ENCODE measurements at regions not wholly inside any gene's neighbourhood (a gene's known extent, or its start where the extent isn't known, plus 50 kb on each side); places are given as distances from the start of the nearest gene placed in this dataset.
"Not testable (repeated sequence)": the region's sequence is repeated elsewhere in the genome, so short reads cannot be mapped to it uniquely, and the experiment has no call there.

GRCh38 chr5:24999732-25000131 lies 355.0 kb upstream of the CDH10 start:
- no peak for DNase-seq

- no peak for DNase-seq
Measured at GRCh38 chr5:24998641-24999040, 353.9 kb upstream of the CDH10 start.

DNA sequence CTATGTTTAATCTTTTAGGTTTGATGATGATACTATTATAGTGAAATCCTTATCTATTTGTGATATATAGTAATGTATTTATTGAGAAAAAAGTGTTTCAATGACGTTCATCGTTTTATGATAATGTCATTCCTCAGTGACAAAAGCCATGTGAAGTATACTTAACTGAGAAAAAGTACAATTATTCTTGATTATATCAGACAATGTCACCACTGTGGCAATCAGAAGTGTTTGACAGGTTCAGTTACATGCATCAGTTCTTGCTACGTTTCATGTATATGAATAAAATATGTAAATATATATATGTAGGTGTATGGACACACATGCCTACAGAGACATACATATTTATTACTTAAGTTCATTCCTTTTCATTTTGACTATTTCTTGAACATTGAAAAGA lies 341.5 kb upstream of the CDH10 start:
- DNase-seq = no peak

- DNase-seq = not testable (repeated sequence)
Measured at GRCh38 chr5:24978552-24978951, 333.8 kb upstream of the CDH10 start.

- DNase-seq = no peak
Measured at GRCh38 chr5:24963611-24964010, 318.8 kb upstream of the CDH10 start.

- DNase-seq = no peak
Measured at GRCh38 chr5:24923400-24923799, 278.6 kb upstream of the CDH10 start.

GRCh38 chr5:24918676-24919075 lies 273.9 kb upstream of the CDH10 start:
- no peak for DNase-seq

- DNase-seq = no peak
Measured at GRCh38 chr5:24916863-24917262, 272.1 kb upstream of the CDH10 start.

- no peak for DNase-seq
Measured at GRCh38 chr5:24909210-24909609, 264.4 kb upstream of the CDH10 start.

DNA sequence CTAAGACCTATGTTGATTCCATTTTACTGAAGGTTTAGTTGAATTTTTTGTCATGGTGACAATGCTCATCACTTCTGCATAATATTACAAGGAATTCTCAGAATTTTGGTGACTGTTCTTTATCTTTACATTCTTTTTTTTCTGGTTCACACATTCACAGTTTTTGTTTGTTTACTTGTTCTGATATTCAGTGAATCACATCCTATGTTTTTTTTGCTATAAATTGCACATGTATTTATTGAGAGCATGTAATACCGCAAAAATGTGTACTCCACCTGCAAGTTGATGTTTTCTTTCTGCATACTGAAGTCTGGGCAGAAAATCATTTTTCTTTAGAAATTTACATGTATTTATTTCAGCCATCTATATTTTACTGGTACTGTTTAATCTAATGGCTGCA lies 261.9 kb upstream of the CDH10 start:
- DNase-seq = no peak

- DNase-seq = no peak
Measured at GRCh38 chr5:24904981-24905517, 260.3 kb upstream of the CDH10 start.

DNA sequence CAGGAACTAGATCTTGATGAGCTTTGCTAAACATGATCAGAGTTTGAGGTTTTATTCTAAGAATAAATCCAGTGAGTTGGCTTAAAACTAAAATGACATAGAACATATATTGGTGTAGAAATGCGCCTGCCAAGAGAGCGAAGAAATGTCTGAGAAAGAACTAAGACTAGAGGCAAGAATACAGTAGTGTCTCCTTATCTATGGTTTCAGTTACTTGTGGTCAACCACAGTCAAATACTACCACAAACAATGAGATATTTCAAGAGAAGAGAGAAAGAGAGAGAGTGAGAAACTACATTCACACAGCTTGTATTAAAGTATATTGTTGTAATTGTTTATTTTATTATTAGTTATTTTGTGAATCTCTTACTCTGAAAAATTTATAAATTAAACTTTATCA lies 254.4 kb upstream of the CDH10 start:
- DNase-seq = no peak

DNA sequence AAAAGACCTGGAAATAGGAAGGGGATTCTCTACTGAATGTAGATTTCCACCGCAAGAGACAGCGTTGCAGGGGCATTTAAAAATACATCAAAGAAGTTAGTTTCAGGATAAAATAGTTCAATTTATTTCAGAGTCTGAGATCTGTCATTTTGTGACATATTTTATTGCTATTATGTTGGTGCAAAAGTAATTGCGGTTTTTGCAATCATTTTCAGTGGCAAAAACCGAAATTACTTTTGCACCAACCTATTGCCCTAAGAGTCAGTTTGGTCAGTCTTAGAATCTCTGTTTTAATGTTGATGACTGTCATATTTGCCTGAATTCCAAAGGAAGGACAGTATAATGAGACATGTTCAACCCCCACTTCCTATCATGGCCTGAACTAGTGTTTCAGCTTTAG lies 219.5 kb upstream of the CDH10 start:
- no peak for DNase-seq

- no peak for DNase-seq
Measured at GRCh38 chr5:24862117-24862516, 217.3 kb upstream of the CDH10 start.

DNA sequence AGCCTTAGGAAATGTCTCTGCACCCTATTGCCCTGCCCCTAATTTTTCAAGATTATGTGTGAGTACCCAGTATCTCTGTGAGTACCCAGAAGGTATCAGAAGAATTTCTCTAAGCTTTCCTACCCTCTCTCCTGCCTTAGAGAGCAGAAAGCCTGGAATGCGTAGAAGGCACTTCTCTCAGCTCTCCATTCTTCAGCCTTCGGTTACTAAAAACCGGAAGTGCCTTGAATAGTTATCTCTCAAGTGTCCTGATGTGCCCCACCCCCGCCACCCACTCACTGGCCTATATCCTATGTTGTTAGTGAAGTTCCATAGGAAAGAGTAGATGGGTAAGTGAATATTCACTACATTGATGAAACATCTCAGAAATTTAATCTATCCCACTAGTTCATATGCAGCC lies 210.7 kb upstream of the CDH10 start:
- no peak for DNase-seq

DNA sequence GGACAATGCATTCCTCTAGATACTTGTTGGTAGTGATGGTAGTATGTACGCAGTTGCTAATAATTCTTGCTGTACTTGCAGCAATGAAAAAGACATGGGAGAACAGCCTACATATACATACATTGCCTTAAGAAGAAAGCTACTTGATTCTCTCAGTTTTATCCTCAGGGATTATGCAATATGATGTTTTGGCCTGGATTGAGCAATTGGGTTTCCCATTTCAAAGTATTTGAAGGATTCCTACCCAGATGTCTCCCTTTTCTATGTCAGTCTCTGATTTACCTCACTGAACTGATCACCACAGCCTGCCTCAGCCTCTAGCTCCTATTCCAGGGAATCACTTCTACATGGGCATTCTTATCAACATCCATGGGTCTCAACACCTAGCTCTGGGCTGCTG lies 210.1 kb upstream of the CDH10 start:
- DNase-seq = no peak

DNA sequence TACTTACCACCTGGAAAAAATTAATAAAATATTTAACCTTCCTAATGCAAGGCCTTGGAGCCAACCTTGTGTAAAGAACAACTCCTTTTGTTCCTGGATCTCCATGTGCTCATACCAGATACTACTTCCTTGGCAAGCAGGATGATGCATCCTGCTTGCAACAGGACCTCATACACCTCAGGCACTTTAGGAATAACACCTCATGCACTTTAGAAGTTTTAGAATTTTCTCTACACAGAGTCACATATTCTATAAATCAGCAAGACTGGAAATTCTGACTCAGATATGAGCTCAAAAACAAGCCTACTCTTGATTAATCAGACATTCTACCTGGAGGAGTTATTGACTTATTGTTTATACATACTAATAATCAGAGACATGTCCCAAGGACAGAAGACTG lies 209.6 kb upstream of the CDH10 start:
- no peak for DNase-seq

- no peak for DNase-seq
Measured at GRCh38 chr5:24850926-24851486, 206.2 kb upstream of the CDH10 start.

DNA sequence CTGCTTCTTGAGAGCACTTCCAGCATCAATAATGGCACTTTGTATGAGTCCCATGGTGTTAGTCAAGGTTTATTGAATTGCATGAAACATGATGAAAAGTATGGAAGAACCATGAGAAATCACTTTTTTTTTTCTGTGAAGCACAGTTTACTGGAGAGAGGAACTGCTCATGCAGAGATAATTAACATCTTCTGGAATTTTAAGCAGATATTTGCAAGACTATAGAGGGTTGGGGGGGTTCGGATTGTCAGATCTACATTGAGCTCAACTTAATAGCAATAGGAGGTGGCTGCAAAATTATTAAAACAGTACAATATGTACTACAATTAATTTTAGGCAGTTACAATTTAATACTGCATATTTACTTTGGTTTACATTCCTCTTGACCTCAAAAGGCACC lies 204.4 kb upstream of the CDH10 start:
- no peak for DNase-seq

DNA sequence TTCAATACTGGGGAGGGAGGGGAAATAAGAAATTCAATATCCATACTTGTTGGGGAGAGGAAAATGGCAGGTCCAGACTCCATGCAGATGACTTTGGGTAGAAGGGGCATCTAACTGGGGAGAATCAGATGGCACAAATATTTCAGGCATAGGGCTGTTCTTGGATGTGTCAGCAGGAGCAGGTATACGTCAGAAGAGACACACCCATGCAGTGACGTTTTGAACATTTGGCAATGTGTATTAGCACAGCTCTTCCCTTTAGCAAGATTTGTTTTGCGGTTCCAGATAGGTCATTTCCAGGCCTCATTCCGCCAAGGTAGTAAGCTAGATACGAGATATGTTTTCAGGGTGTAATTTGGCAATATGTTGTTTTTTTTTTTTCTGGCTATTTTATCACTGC lies 187.2 kb upstream of the CDH10 start:
- no peak for DNase-seq

- DNase-seq = no peak
Measured at GRCh38 chr5:24823625-24824024, 178.8 kb upstream of the CDH10 start.

GRCh38 chr5:24819841-24820240 lies 175.1 kb upstream of the CDH10 start:
- DNase-seq = no peak

DNA sequence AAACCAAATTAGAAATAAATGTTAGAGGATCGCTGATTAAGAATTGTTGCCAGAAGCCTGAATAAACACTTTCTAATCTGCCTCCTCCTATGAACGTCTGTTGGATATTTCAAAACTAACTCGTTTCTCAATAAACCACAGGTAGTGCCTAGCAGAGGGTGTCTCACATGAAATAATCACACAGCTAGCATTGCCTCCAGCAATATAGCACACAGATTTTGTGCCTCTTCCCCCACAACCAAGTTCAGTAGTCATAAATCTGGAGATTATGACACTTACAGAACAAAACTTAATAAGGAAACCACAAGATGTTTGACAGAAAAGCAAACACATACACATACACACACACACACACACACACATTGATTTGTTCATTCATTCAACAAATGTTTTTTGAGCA lies 173.2 kb upstream of the CDH10 start:
- no peak for DNase-seq

- DNase-seq = no peak
Measured at GRCh38 chr5:24816206-24816605, 171.4 kb upstream of the CDH10 start.

- DNase-seq = no peak
Measured at GRCh38 chr5:24805230-24805629, 160.5 kb upstream of the CDH10 start.

DNA sequence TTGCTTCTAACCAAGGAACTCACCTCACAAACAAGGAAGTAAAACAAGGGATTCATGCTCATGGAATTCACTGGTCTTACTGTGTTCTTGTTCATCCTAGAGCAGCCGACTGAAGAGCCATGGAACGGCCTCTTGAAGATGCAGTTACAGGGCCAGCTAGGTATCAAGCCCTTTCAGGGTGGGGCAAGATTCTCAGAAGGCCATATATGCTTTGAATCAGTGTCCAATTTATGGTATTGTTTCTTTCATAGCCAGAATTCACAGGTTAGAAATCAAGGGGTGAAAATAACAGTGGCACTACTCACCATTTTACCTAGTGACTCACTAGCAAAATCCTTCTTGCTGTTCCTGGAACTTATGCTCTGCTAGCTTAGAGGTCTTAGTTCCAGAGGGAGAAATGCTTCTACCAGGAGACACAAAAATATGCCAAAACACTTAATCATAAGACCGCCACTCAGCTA lies 159.5 kb upstream of the CDH10 start:
- no peak for DNase-seq
